GM18861 (cell line): ENCODE measurements at regions not wholly inside any gene's neighbourhood (a gene's known extent, or its start where the extent isn't known, plus 50 kb on each side); places are given as distances from the start of the nearest gene placed in this dataset.

Experiments
- ATAC-seq: cut with Tn5 transposase; IDR thresholded peaks from one replicate; pipeline ENCODE4 v1.9.1; 2021; ENCODE audit not compliant: unreplicated experiment

GRCh38 chr7:85734823-85735222 lies 548.0 kb upstream of the SEMA3D start:
- ATAC-seq: no peak

- ATAC-seq: no peak
Observed at GRCh38 chr7:85733169-85733915, 546.5 kb upstream of the SEMA3D start.

DNA sequence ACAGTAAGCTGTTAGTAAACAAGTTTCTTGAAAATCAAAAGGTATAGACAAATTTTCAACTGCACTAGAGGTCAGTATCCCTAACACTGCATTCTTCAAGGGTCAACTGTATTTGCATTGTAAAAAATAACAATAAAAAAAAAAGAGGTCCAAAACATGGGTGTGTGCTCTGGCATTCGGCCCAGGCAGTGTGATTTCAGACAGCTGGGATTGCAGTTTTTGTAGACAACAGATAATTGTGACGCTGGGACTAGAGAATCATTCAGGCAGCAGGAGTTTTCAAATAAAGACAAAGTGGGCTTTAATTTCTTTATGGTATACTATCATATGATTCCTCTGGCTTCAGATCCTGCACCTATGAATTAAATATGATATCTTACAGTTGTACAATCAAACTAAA lies 543.2 kb upstream of the SEMA3D start:
- ATAC-seq: no peak

DNA sequence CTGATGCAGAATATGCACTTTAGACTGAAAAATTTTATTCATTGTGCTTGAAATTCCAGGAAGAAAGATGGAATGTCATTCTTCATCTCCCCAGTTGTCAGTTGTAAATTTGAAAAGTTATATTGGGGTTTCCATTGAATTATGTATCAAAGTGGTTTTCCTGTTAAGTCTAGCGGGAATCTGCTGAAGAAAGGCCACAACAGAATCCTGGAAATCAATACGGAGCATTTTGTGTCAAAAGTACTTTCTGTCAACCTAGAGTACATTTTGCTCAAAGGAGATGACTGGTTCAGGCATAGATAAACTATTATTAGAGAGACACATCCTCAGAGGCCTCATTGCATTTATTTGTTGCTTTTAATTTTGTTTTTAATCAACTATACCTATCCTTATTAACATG lies 538.2 kb upstream of the SEMA3D start:
- no peak for ATAC-seq

DNA sequence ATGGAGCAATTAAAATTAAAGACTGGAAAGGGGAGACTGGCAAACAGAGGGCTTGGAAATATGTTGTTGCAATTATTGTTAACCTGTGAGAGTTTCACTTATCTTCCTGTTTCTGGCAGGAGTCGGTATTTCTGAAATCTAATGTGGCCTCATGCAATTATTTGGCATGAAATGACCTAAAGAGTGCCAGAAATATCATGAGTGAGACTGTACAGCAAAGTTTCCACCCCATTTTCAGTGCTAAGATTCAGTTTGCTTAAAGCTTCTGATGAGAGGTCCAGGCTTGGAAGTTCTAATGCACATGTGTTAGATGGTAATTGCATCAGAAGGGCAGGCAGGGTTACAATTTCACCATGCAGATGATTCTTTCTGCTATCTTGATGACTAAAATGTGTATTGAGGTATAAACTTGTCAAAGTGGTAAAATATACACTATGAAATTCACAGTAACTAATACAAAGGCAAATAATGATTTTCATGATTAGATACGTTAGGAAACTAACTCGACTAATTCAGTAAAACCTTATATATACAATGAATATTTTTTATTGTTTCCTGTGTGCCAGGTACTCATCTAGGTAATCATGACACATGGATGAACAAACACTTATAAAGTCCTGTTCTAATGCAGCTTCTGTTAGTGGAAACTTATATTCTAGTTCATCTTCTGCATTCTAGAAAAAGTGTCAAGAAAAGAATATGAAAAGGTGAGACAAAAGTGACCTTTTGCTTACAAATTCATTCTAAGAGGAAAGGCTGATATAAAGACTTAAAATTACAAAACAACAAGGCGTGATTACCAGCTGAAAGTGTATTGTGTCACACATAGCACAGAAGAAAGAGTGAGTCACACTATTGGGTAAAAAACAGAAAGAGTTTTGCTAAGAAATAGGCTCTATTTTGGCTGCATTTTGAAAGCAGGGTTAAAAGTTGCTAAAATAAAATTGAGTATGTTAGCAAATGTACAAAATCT lies 533.4 kb upstream of the SEMA3D start:
- no peak for ATAC-seq

DNA sequence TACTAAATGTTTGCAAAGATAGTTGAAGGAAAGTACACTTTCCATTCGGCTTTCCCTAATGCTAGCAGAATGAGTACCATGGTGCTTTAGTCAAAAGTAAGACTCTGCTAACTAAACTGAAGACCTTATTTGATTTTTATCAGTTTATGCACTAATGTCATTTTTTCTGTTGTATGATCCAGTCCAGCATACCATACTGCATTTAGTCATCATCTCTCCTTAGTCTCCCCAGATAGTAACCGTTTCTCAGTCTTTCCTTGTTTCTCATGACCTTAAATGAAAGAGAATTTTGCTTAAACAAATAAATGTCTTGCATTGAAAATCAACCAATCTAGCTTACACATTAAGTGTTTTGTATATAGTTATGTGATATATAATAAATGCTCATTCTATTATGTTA lies 529.5 kb upstream of the SEMA3D start:
- ATAC-seq: no peak

DNA sequence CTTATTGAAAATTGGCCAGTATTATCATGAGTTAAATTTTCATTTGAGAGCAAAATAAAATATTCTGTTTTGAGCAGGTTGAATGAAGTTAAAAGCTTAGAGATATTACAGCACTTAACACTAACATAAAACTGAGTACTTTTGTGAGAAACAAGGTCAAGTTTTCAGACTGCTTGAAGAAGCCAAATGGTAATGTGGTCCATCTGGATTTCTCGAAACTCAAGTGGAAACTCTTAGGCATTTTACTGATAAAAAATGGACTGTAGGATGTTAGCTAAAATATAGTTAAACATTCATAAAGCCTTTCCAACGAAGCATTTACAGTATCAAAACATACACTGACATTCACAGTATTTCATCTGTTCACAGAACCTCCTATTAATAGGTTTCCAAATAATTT lies 528.1 kb upstream of the SEMA3D start:
- ATAC-seq: no peak

DNA sequence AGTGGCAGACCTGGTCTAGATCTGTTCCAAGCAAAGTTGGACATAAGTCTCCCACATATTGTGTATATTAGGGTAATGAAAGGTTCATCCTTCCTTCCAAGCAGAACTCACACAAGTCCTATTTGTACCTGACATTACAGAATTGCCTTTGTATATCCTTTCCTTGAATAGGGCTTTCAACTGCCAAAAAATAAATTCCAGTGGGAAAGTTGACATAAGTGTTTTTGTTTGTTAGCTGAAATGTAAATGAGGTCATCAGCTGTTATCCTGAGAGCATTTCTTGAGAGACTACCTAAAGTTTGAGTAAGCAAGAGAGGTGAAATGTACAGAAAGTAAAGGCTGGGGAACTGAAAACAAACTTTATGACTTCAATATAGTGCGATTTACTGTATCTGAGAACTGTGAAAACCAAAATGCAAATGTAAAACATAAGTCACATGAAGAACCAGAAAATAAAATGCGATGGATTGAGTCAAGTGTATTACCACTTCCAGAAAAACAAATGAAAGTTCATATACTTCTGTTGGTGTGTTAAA lies 527.3 kb upstream of the SEMA3D start:
- no peak for ATAC-seq

- ATAC-seq: no peak
Observed at GRCh38 chr7:85713171-85713570, 526.3 kb upstream of the SEMA3D start.

DNA sequence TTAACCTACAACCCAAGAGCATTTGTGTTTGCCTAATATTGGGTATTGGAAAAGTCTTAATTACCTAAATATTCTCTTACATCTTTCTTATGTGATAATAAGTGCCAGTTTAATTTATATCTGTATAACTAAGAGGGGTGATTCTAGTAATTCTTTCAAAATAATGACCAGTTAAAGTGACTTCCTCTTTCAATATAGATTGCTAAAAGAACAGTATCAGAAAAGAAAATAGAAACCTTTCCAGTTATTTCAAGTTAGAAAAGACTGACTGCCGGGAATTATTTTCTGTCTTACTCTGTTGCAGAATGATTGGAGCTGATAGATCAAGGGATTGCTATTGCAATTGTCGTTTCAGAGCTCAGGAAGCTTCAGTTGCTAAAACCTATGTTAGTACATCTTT lies 525.0 kb upstream of the SEMA3D start:
- ATAC-seq: no peak

DNA sequence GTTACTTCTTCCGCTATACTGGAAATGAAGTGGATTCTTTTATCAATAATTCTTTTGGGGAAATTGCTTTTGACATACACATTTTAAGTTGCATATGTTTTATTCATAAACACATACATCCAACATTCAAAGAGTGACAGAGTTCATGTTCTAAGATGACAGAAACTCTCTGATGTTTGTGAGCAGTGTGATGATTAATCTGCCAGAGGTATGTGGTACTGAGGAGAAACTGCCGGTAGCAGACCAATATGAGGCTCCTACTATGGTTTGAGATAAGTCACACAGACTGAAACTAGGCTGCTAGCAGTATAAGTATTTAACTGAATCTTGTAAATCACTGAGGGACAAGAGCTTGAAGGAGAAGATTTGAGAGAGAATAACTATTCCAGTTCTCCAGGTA lies 524.1 kb upstream of the SEMA3D start:
- no peak for ATAC-seq

- no peak for ATAC-seq
Observed at GRCh38 chr7:85708221-85708620, 521.4 kb upstream of the SEMA3D start.

GRCh38 chr7:85705076-85705475 lies 518.2 kb upstream of the SEMA3D start:
- ATAC-seq: no peak

DNA sequence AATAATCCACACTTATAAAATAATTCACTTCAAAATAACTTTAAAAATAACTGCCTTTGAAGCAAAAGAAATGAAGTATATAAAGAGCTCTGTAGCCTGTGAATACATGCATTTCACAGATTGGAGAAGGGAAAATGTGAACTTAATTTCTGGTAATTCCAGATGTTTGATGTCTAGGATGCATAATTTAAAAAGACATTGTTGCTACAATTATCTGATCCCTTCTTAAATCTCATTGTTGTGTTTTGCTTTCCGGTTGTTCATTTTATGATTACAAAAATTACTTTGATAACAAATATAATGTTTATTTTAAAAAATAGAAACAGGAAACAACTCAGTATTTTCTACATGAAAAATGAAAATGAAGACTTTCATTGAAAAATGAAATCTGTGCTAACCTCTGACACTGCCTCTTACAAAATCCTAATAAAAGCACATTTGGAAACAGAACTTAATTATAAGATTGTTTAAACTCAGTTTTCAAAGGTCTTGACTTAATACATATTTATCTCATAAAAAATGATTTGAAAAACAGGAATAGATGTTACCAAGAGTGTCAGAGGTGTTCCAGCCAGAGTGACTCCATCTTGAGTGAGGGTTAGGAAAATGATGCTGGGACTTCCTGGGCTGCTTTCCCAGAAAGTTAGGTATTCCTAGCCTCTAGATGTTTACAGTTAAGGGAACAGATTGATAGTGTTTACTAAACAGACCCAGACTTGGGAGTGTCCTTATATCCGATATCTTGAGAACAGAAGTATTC lies 516.6 kb upstream of the SEMA3D start:
- ATAC-seq: no peak

GRCh38 chr7:85702348-85702747 lies 515.5 kb upstream of the SEMA3D start:
- no peak for ATAC-seq

- no peak for ATAC-seq
Observed at GRCh38 chr7:85699482-85699881, 512.6 kb upstream of the SEMA3D start.

- no peak for ATAC-seq
Observed at GRCh38 chr7:85695533-85695932, 508.7 kb upstream of the SEMA3D start.

DNA sequence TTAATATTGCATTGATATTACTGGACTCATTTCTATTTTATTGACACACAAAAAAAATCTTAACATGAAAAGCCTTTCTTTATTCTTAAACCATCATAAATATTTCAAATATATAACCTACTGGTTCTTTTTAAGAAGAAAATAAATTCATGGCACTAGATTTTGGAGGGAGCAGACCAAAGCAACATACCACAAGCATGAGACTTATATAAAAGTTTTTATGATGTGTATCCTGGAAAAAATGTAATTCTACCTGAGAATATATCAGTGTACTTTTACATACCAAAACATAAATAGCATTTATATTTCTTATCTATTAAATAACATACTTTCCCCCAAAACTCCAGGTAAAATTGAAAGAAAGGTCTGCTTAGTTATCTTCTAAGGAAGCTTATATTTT lies 508.2 kb upstream of the SEMA3D start:
- ATAC-seq: no peak

- no peak for ATAC-seq
Observed at GRCh38 chr7:85693326-85693725, 506.5 kb upstream of the SEMA3D start.

- ATAC-seq: no peak
Observed at GRCh38 chr7:85688712-85689111, 501.9 kb upstream of the SEMA3D start.
